Breast epithelium (tissue), 4 donors: ENCODE measurements at regions not wholly inside any gene's neighbourhood (a gene's known extent, or its start where the extent isn't known, plus 50 kb on each side); places are given as distances from the start of the nearest gene placed in this dataset.

Experiments used
- DNase-seq, 2 donors: peaks; one replicate each; pipeline ENCODE4 v3.0.0-alpha.2; 2019; ENCODE audit warnings: low spot score in 2 of 2
- H3K27ac ChIP-seq, 2 donors: fragments of 200-600 bp; sonication (generic) in 1 of 2; one replicate each; pipeline ENCODE4 v1.5.1; 2016 to 2019; ENCODE audit warnings: mild to moderate bottlenecking in 1 of 2
- H3K27me3 ChIP-seq, 2 donors: fragments of 200-600 bp; sonication (generic) in 1 of 2; one replicate each; pipeline versions ENCODE4 v1.5.1 to v1.6.0; 2017 to 2019; ENCODE audit warnings: control low read depth in 1 of 2, mild to moderate bottlenecking in 1 of 2
- H3K36me3 ChIP-seq: fragments of 200-600 bp; one replicate; pipeline ENCODE4 v1.5.1; 2019
- H3K4me1 ChIP-seq, 2 donors: fragments of 200-600 bp; sonication (generic); one replicate each; pipeline ENCODE4 v1.5.1; 2016 to 2019; ENCODE audit warnings: control low read depth in 1 of 2
- H3K4me3 ChIP-seq, 3 donors: fragments of 200-600 bp; sonication (generic); 1 replicate in 2 of 3; 2 replicates in 1 of 3; pipeline ENCODE4 v1.5.1; 2016 to 2019; ENCODE audit warnings: mild to moderate bottlenecking in 3 of 3, moderate library complexity in 2 of 3
- H3K9me3 ChIP-seq, 2 donors: fragments of 200-600 bp; sonication (generic) in 1 of 2; one replicate each; pipeline ENCODE4 v1.5.1; 2016 to 2019; ENCODE audit warnings: control low read depth in 1 of 2
- POLR2A ChIP-seq: fragments of 450-650 bp; IDR thresholded peaks from one replicate; pipeline ENCODE4 v1.6.1; 2016; ENCODE audit warnings: antibody characterized with exemption, mild to moderate bottlenecking, moderate library complexity
- POLR2AphosphoS5 ChIP-seq, 3 donors: sonication (generic); formaldehyde crosslinking; IDR thresholded peaks; one replicate each; pipeline ENCODE4 v1.6.1; 2017; ENCODE audit warnings: antibody characterized with exemption in 3 of 3
- intact Hi-C: fragments of 100-400 bp; cut with DNase I; formaldehyde crosslinking; loops from one replicate; pipeline ENCODE4 v1.15.1; 2023; ENCODE audit warnings: low total_unique reads
- TF ChIP-seq, protein P1 (sequence below), 3 donors: fragments of 450-650 bp; IDR thresholded peaks; one replicate each; pipeline ENCODE4 v1.5.1; 2016 to 2017; ENCODE audit warnings: antibody characterized with exemption in 3 of 3, mild to moderate bottlenecking in 3 of 3, moderate library complexity in 3 of 3

DNA sequence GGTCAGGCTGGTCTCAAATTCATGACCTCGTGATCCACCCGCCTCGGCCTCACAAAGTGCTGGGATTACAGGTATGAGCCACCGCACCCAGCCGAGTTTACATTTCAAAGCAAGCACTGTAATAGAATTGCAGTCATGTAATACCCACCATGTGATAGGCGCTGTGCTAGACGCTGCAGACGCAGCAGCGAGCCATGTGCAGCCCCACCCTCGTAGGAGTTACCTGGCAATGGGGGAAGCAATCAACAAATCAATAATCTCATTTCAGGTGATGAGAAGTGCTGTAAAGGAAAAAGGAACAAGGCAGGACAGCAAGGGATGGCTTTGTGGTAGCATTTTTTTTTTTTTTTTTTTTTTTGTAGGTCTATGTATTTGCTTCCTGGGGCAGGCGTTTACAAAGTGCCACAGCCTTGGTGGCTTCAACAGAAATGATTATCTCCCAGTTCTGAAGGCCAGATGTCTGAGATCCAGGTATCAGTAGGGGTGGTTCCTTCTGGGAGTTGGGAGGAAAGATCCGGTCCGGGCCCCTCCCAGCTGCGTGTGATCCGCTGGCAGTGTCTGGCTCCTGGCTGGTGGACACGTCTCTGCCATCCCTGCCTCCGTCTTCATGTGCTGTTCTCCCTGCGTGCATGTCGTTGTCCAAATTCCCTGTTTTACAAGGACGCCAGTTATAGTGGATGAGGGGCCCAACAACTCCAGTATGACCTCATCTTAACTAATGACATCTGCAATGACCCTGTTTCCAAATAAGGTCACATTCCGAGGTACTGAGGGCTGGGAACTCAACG is 72.8 kb downstream of the TNFAIP2 start:
- no peak overlapping the region for H3K4me3 ChIP-seq
- H3K4me1 ChIP-seq: no peaks in the 10 kb centered on the region
- H3K27ac ChIP-seq: no peak overlapping the region
- no peaks in the 10 kb centered on the region for H3K9me3 ChIP-seq
- no peak for DNase-seq
- H3K27me3 ChIP-seq: no peaks in the 10 kb centered on the region
- TF ChIP-seq POLR2AphosphoS5 (IDR thresholded peaks at IDR 0.05) (no peak), POLR2A (no peak)
- no peaks in the 10 kb centered on the region for H3K36me3 ChIP-seq
- intact Hi-C loops: no loop called here

DNA sequence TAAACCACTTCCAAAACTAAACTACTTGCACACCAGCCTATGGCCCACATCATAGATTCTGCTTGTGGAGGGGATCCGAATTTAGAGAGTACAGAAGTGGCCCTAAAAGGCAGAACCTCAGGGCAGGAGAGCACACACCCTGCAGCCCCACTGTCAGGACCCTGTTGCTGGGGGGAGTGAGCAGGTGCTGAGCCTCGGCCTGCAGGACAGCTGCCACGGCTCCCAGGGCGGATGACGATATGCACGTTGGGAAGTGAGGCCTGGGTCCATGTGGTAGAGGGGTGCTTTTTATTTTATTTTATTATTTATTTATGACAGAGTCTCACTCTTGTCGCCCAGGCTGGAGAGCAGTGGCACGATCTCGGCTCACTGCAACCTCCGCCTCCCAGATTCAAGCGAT is 73.5 kb downstream of the TNFAIP2 start:
- Histone ChIP-seq H3K9me3 (no peaks in the 10 kb centered on the region), H3K27me3 (no peaks in the 10 kb centered on the region), H3K36me3 (no peaks in the 10 kb centered on the region), H3K4me1 (no peaks in the 10 kb centered on the region), H3K4me3 (no peak overlapping the region), H3K27ac (no peak overlapping the region)
- no peak for DNase-seq
- intact Hi-C loops: no loop called here
- TF ChIP-seq POLR2A (no peak), POLR2AphosphoS5 (IDR thresholded peaks at IDR 0.05) (no peak)
- TF ChIP-seq, protein P1, sequence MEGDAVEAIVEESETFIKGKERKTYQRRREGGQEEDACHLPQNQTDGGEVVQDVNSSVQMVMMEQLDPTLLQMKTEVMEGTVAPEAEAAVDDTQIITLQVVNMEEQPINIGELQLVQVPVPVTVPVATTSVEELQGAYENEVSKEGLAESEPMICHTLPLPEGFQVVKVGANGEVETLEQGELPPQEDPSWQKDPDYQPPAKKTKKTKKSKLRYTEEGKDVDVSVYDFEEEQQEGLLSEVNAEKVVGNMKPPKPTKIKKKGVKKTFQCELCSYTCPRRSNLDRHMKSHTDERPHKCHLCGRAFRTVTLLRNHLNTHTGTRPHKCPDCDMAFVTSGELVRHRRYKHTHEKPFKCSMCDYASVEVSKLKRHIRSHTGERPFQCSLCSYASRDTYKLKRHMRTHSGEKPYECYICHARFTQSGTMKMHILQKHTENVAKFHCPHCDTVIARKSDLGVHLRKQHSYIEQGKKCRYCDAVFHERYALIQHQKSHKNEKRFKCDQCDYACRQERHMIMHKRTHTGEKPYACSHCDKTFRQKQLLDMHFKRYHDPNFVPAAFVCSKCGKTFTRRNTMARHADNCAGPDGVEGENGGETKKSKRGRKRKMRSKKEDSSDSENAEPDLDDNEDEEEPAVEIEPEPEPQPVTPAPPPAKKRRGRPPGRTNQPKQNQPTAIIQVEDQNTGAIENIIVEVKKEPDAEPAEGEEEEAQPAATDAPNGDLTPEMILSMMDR (IDR thresholded peaks at IDR 0.05): no peak

DNA sequence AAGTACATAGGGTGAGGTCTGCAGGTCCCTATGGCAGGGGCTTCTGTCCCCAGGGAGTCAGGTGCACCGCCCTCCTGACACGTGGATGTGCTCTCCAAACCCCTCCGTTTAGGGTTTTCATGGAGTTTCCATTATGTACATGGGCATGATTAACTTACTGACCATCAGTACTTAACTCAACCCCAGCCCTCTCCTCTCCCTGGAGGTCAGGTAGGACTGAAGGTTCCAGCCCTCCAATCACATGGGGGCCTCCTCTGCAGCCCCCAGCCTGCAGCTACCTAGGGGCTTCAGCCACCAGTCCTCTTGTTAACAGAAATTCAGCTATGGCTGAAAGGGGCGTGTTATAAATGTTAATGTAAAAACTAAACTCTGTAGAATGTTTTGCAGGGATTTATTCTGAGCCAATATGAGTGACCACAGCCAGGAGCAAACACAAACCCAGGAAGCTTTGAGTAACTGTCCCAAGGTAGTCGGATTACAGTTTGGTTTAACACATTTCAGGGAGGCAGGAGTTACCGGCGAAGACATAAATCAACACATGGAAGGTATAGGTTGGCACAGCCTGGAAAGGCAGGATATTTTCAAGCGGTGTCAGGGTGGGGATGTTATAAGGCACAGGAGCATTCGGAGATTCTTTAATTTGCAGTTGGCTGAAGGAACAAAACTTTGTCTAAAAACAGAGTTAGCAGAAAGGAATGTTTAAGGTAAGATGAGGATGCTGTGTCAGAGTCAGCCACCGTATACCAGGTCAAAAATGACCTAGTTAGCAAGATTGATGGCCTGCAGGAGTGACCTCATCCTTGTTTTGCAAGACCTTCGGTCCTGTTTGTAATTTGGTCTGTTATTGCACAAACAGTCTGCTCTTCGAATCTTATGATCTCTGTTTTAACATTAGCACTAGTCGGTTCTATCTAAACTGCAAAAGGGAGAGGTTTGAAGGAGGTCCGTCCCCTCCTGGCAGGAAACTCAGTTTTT is 75.2 kb downstream of the TNFAIP2 start:
- peak overlapping the region; percentile 75 to 80 for H3K27ac ChIP-seq
- intact Hi-C loops: no loop called here
- H3K9me3 ChIP-seq: no peaks in the 10 kb centered on the region
- no peaks in the 10 kb centered on the region for H3K27me3 ChIP-seq
- no peaks in the 10 kb centered on the region for H3K4me1 ChIP-seq
- no peak overlapping the region for H3K4me3 ChIP-seq
- TF ChIP-seq, protein P1 (IDR thresholded peaks at IDR 0.05): no peak
- TF ChIP-seq POLR2AphosphoS5 (IDR thresholded peaks at IDR 0.05): peak; percentile 68 to 92 (median 72)
- DNase-seq: no peak
- no peaks in the 10 kb centered on the region for H3K36me3 ChIP-seq

DNA sequence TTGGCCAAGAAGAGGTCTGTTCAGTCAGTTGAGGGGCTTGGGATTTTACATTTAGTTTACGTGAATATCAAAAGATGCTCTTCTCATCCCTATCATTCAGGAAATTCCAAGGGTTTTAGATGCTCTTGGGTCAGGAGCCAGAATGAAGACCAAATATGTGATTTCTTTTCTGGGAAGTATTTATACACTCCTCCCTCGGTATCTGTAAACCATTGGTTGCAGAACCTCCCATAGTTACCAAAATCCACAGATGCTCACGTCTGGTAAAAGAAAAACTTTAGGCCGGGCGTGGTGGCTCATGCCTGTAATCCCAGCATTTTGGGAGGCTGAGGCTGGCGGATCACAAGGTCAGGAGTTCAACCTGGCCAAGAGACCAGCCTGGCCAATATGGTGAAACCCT is 75.9 kb downstream of the TNFAIP2 start:
- Histone ChIP-seq H3K27me3 (no peaks in the 10 kb centered on the region), H3K27ac (peak overlapping the region; percentile 75 to 80), H3K9me3 (no peaks in the 10 kb centered on the region), H3K4me3 (no peak overlapping the region), H3K4me1 (no peaks in the 10 kb centered on the region), H3K36me3 (no peaks in the 10 kb centered on the region)
- TF ChIP-seq POLR2A (no peak), POLR2AphosphoS5 (IDR thresholded peaks at IDR 0.05) (peak in 1 of 3 donors; percentile 11)
- intact Hi-C loops: no loop called here
- DNase-seq: no peak

DNA sequence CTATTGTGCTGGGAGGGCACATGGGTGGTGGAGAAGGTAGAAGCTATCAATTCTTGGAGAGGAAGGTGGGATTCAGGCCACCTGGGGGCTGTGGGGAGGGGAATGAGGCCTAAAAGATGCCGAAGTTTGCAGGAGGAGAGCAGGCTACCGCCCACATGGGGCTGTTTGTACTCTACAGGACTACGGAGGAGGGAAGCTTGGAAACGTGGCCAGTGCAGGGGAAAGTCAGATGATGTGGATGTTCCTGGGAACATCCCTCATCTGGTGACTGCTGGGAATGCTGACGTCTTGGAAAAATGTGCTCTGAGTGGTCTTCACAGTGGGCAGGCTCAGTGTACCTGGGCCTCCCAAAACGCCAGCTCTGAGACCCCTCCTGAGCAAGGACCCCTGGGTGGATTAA is 78.5 kb downstream of the TNFAIP2 start:
- no peak for TF ChIP-seq POLR2A
- no peak for TF ChIP-seq POLR2AphosphoS5 (IDR thresholded peaks at IDR 0.05)
- TF ChIP-seq, protein P1 (IDR thresholded peaks at IDR 0.05): no peak
- Histone ChIP-seq H3K9me3 (peaks cover 0 to 10% of the 10 kb centered on the region in 2 donors), H3K4me3 (no peak overlapping the region), H3K36me3 (no peaks in the 10 kb centered on the region), H3K27me3 (no peaks in the 10 kb centered on the region), H3K27ac (peak overlapping the region; percentile 55 to 72), H3K4me1 (no peaks in the 10 kb centered on the region)
- intact Hi-C loops: no loop called here
- no peak for DNase-seq
